ENCODE measurements at regions not wholly inside any gene's neighbourhood (a gene's known extent, or its start where the extent isn't known, plus 50 kb on each side); places are given as distances from the start of the nearest gene placed in this dataset.
"Not testable (repeated sequence)": the region's sequence is repeated elsewhere in the genome, so short reads cannot be mapped to it uniquely, and the experiment has no call there.

- no peak for DNase-seq (ENCODE audit: low read depth in 2 of 2)
- no peak overlapping the region for H3K4me3 ChIP-seq (replicated peaks in 1 of 2; ENCODE audit: low read depth in 2 of 2, low read length in 2 of 2)
- TF ChIP-seq CTCF (IDR thresholded peaks at IDR 0.05; ENCODE audit: low read depth, low read length), result no peak
Measured at GRCh38 chr6:115058414-115059211, 715.8 kb upstream of the HS3ST5 start.

- no peak for TF ChIP-seq CTCF (IDR thresholded peaks at IDR 0.05; ENCODE audit: low read depth, low read length)
- H3K4me3 ChIP-seq (replicated peaks in 1 of 2; ENCODE audit: low read depth in 2 of 2, low read length in 2 of 2), result no peak overlapping the region
- DNase-seq (ENCODE audit: low read depth in 2 of 2), result no peak
Measured at GRCh38 chr6:115055579-115055978, 712.8 kb upstream of the HS3ST5 start.

- DNase-seq (ENCODE audit: low read depth in 2 of 2); H3K4me3 ChIP-seq (replicated peaks in 1 of 2; ENCODE audit: low read depth in 2 of 2, low read length in 2 of 2): not testable (repeated sequence)
Measured at GRCh38 chr6:115054242-115054641, 711.4 kb upstream of the HS3ST5 start.

GRCh38 chr6:115053169-115053860, 710.5 kb upstream of the HS3ST5 start:
- no peak overlapping the region for H3K4me3 ChIP-seq (replicated peaks in 1 of 2; ENCODE audit: low read depth in 2 of 2, low read length in 2 of 2)
- TF ChIP-seq CTCF (IDR thresholded peaks at IDR 0.05; ENCODE audit: low read depth, low read length), result no peak
- DNase-seq (ENCODE audit: low read depth in 2 of 2), result no peak

- no peak for DNase-seq (ENCODE audit: low read depth in 2 of 2)
- TF ChIP-seq CTCF (IDR thresholded peaks at IDR 0.05; ENCODE audit: low read depth, low read length), result no peak
- H3K4me3 ChIP-seq (replicated peaks in 1 of 2; ENCODE audit: low read depth in 2 of 2, low read length in 2 of 2), result no peak overlapping the region
Measured at GRCh38 chr6:115016593-115016992, 673.8 kb upstream of the HS3ST5 start.

- H3K4me3 ChIP-seq (replicated peaks in 1 of 2; ENCODE audit: low read depth in 2 of 2, low read length in 2 of 2), result no peak overlapping the region
- DNase-seq (ENCODE audit: low read depth in 2 of 2), result no peak
- no peak for TF ChIP-seq CTCF (IDR thresholded peaks at IDR 0.05; ENCODE audit: low read depth, low read length)
Measured at GRCh38 chr6:115004982-115005381, 662.2 kb upstream of the HS3ST5 start.

GRCh38 chr6:115004204-115004603, 661.4 kb upstream of the HS3ST5 start:
- DNase-seq (ENCODE audit: low read depth in 2 of 2), result no peak
- no peak for TF ChIP-seq CTCF (IDR thresholded peaks at IDR 0.05; ENCODE audit: low read depth, low read length)

More at GRCh38 chr6:115004204-115004603, 661.4 kb upstream of the HS3ST5 start:
- no peak overlapping the region for H3K4me3 ChIP-seq (replicated peaks in 1 of 2; ENCODE audit: low read depth in 2 of 2, low read length in 2 of 2)

Data from cardiac fibroblast (primary cell).